Aorta (tissue), 5 donors: ENCODE measurements at regions not wholly inside any gene's neighbourhood (a gene's known extent, or its start where the extent isn't known, plus 50 kb on each side); places are given as distances from the start of the nearest gene placed in this dataset.

Experiments
- ATAC-seq: fragments of 200-7000 bp; cut with Tn5 transposase; one replicate; pipeline ENCODE4 v1.9.1; 2022; ENCODE audit warnings: moderate library complexity; ENCODE audit not compliant: low FRiP score
- DNase-seq, 2 donors: peaks; one replicate each; pipeline ENCODE4 v3.0.0-alpha.2; 2020
- H3K27ac ChIP-seq, 2 donors: one replicate each; pipeline ENCODE4 v1.5.1; 2013; ENCODE audit warnings: low read length in 2 of 2, mild to moderate bottlenecking in 2 of 2, moderate library complexity in 2 of 2, control low read depth in 1 of 2, inconsistent platforms in 1 of 2, low read depth in 1 of 2
- H3K27me3 ChIP-seq, 2 donors: one replicate each; pipeline ENCODE4 v1.6.1; 2013; ENCODE audit warnings: control low read depth in 1 of 2, low read length in 1 of 2, mild to moderate bottlenecking in 1 of 2, moderate library complexity in 1 of 2; ENCODE audit not compliant: insufficient read depth in 2 of 2, control insufficient read depth in 1 of 2
- H3K36me3 ChIP-seq, 2 donors: one replicate each; pipeline ENCODE4 v1.6.1; 2013; ENCODE audit warnings: control low read depth in 1 of 2, low read length in 1 of 2, mild to moderate bottlenecking in 1 of 2; ENCODE audit not compliant: insufficient read depth in 2 of 2, control insufficient read depth in 1 of 2
- H3K4me1 ChIP-seq, 2 donors: one replicate each; pipeline ENCODE4 v1.6.1; 2013; ENCODE audit warnings: low read length in 2 of 2, control low read depth in 1 of 2, mild to moderate bottlenecking in 1 of 2, moderate library complexity in 1 of 2; ENCODE audit not compliant: insufficient read depth in 2 of 2, control insufficient read depth in 1 of 2
- H3K4me3 ChIP-seq, 2 donors: one replicate each; pipeline ENCODE4 v1.5.1; 2013; ENCODE audit warnings: low read length in 2 of 2, control low read depth in 1 of 2, mild to moderate bottlenecking in 1 of 2
- H3K9me3 ChIP-seq: one replicate; pipeline ENCODE4 v1.6.1; 2013; ENCODE audit warnings: mild to moderate bottlenecking, low read length; ENCODE audit not compliant: control insufficient read depth
- WGBS, 2 donors: extraction: QIAGEN DNeasy Blood & Tissue Kit; methylation state at CpG; one replicate each; pipeline ENCODE4 v1.1.7; 2013; 5-methylcytosine and 5-hydroxymethylcytosine counted together
- intact Hi-C, 2 donors: fragments of 100-400 bp; cut with DNase I; formaldehyde crosslinking; loops; one replicate each; pipeline versions ENCODE4 v1.14.2 to v1.15.0; 2022
- donor health status: healthy with polysubstance abuse.
- donor health status: Bipolar disorder and iron deficiency.
- donor health status: DM: no; HTN: no; CAD: no.
- donor health status: DM: no; HTN: no; CAD: no.
- donor health status: DM: yes; HTN: yes; CAD: no.

GRCh38 chr4:36549992-36550391 lies 268.6 kb downstream of the DTHD1 start:
- H3K4me1 ChIP-seq, result no peaks in the 10 kb centered on the region
- ATAC-seq, result no peak
- DNase-seq, result no peak
- no peaks in the 10 kb centered on the region for H3K27me3 ChIP-seq
- no peaks in the 10 kb centered on the region for H3K36me3 ChIP-seq
- intact Hi-C loops, result no loop called here
- H3K27ac ChIP-seq, result no peak overlapping the region
- H3K9me3 ChIP-seq, result no peaks in the 10 kb centered on the region
- no peak overlapping the region for H3K4me3 ChIP-seq
- 78 to 81% methylated on average over 3 of the region's 3 CpGs for WGBS, 2 donors

DNA sequence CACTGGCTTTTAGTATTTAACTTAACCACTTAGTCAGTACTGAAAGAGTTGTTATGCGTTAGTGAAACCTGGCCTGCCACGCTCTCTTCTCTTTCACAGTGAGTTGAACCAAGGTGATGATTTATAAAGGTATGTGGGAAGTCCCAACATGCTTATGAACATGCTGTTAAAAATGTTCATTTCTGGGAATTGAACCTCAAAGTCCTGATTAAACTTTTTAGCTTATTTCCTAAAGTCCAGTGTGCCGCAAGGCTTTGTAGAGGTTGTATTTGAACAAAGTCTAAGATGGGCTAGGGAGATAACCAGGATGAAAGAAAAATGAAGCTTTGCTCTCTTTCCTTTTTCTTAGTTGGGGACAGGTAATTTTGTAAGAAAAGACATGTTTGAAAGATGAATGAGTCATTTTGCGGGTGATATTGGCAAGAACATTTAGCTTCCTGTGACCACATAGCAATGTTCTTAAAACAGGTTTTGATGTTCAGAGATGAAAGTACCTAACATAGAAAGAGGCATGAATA lies 270.3 kb downstream of the DTHD1 start:
- WGBS, 2 donors, result 74 to 76% methylated on average over 4 of the region's 4 CpGs
- no peaks in the 10 kb centered on the region for H3K36me3 ChIP-seq

GRCh38 chr4:36553029-36553428 lies 271.6 kb downstream of the DTHD1 start:
- Histone ChIP-seq H3K36me3 (no peaks in the 10 kb centered on the region), H3K27me3 (no peaks in the 10 kb centered on the region), H3K4me3 (no peak overlapping the region), H3K4me1 (no peaks in the 10 kb centered on the region), H3K27ac (no peak overlapping the region), H3K9me3 (no peaks in the 10 kb centered on the region)
- intact Hi-C loops, result no loop called here
- WGBS, 2 donors, result 72 to 88% methylated on average over 1 of the region's 1 CpG
- DNase-seq (no peak), ATAC-seq (no peak)

More for the DNA sequence above, 270.3 kb downstream of the DTHD1 start:
- DNase-seq (no peak), ATAC-seq (no peak)
- Histone ChIP-seq H3K4me3 (no peak overlapping the region), H3K27ac (no peak overlapping the region), H3K4me1 (no peaks in the 10 kb centered on the region), H3K9me3 (no peaks in the 10 kb centered on the region), H3K27me3 (no peaks in the 10 kb centered on the region)
- intact Hi-C loops, result no loop called here

DNA sequence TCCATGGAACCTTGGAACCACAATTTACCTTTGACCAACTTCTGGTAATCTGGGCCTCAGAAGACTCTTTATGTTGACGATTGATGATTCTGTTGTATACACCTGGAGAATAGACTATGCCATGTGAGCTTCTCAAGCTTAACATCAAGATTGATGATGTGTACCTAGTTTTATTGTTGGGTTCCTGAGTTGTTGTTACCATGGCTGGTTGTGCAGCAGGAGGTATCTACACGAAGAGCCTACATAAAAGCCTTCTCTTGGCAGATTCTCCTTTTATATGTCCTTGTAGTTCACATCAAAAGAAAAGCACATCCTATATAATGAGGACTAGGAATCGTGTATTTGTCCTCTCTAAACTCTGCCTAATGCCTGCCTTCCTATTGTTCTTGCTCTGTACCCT lies 272.0 kb downstream of the DTHD1 start:
- no peak for ATAC-seq
- no peaks in the 10 kb centered on the region for H3K9me3 ChIP-seq
- H3K27me3 ChIP-seq, result no peaks in the 10 kb centered on the region
- DNase-seq, result no peak
- no peak overlapping the region for H3K27ac ChIP-seq
- no peaks in the 10 kb centered on the region for H3K4me1 ChIP-seq
- 69 to 74% methylated on average over 3 of the region's 3 CpGs for WGBS, 2 donors
- intact Hi-C loops, result no loop called here
- no peak overlapping the region for H3K4me3 ChIP-seq
- H3K36me3 ChIP-seq, result no peaks in the 10 kb centered on the region

- Histone ChIP-seq H3K9me3 (no peaks in the 10 kb centered on the region), H3K4me1 (no peaks in the 10 kb centered on the region), H3K36me3 (no peaks in the 10 kb centered on the region), H3K27me3 (no peaks in the 10 kb centered on the region), H3K4me3 (no peak overlapping the region), H3K27ac (no peak overlapping the region)
- DNase-seq (no peak), ATAC-seq (no peak)
- intact Hi-C loops, result no loop called here
Measured at GRCh38 chr4:36556984-36557383, 275.6 kb downstream of the DTHD1 start.

GRCh38 chr4:36568575-36568974 lies 287.2 kb downstream of the DTHD1 start:
- Histone ChIP-seq H3K27me3 (no peaks in the 10 kb centered on the region), H3K9me3 (peaks cover 1% of the 10 kb centered on the region), H3K4me3 (no peak overlapping the region), H3K36me3 (no peaks in the 10 kb centered on the region), H3K4me1 (no peaks in the 10 kb centered on the region), H3K27ac (no peak overlapping the region)
- DNase-seq, result no peak
- 76 to 86% methylated on average over 3 of the region's 3 CpGs for WGBS, 2 donors
- intact Hi-C loops, result no loop called here
- ATAC-seq, result no peak

GRCh38 chr4:36573441-36573840 lies 292.0 kb downstream of the DTHD1 start:
- intact Hi-C loops, result no loop called here
- DNase-seq (no peak), ATAC-seq (no peak)
- H3K9me3 ChIP-seq, result peaks cover 3% of the 10 kb centered on the region
- no peak overlapping the region for H3K27ac ChIP-seq
- WGBS, 2 donors, result 89 to 90% methylated on average over 4 of the region's 4 CpGs
- H3K4me1 ChIP-seq, result no peaks in the 10 kb centered on the region
- H3K27me3 ChIP-seq, result no peaks in the 10 kb centered on the region
- no peak overlapping the region for H3K4me3 ChIP-seq
- H3K36me3 ChIP-seq, result no peaks in the 10 kb centered on the region

GRCh38 chr4:36574816-36575215 lies 293.4 kb downstream of the DTHD1 start:
- Histone ChIP-seq H3K27ac (no peak overlapping the region), H3K4me3 (no peak overlapping the region), H3K36me3 (no peaks in the 10 kb centered on the region), H3K4me1 (no peaks in the 10 kb centered on the region), H3K9me3 (peaks cover 2% of the 10 kb centered on the region), H3K27me3 (no peaks in the 10 kb centered on the region)
- intact Hi-C loops, result no loop called here
- ATAC-seq, result no peak
- DNase-seq, result no peak
- 93 to 96% methylated on average over 1 of the region's 1 CpG for WGBS, 2 donors

DNA sequence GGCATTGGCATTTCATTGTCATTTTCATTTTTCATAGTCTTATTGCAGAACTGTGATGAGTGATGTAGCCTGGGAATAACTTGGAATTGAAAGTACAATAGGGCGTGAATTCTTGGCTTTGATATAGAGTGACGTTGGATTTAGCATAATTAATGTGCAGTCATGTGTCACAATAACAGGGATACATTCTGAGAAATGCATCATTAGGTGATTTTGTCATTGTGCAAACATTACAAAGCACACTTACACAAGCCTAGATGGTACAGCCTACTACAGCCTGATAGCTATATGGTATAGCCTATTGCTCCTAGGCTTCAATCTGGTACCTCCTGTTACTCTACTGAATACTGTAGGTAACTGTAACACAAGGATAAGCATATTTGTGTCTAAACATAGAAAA lies 300.8 kb downstream of the DTHD1 start:
- no peaks in the 10 kb centered on the region for H3K9me3 ChIP-seq
- H3K4me3 ChIP-seq, result no peak overlapping the region
- no peak overlapping the region for H3K27ac ChIP-seq
- 57 to 70% methylated on average over 2 of the region's 2 CpGs for WGBS, 2 donors
- no peaks in the 10 kb centered on the region for H3K27me3 ChIP-seq
- DNase-seq (no peak), ATAC-seq (no peak)
- no peaks in the 10 kb centered on the region for H3K4me1 ChIP-seq
- no peaks in the 10 kb centered on the region for H3K36me3 ChIP-seq
- intact Hi-C loops, result no loop called here
